Breast epithelium (tissue), 3 donors: ENCODE measurements at regions not wholly inside any gene's neighbourhood (a gene's known extent, or its start where the extent isn't known, plus 50 kb on each side); places are given as distances from the start of the nearest gene placed in this dataset.

Experiments
- CTCF ChIP-seq, 3 donors: fragments of 450-650 bp; IDR thresholded peaks; one replicate each; pipeline ENCODE4 v1.5.1; 2016 to 2017; ENCODE audit warnings: antibody characterized with exemption in 3 of 3, mild to moderate bottlenecking in 3 of 3, moderate library complexity in 3 of 3
- POLR2A ChIP-seq: fragments of 450-650 bp; IDR thresholded peaks from one replicate; pipeline ENCODE4 v1.6.1; 2016; ENCODE audit warnings: antibody characterized with exemption, mild to moderate bottlenecking, moderate library complexity
- POLR2AphosphoS5 ChIP-seq, 3 donors: sonication (generic); formaldehyde crosslinking; IDR thresholded peaks; one replicate each; pipeline ENCODE4 v1.6.1; 2017; ENCODE audit warnings: antibody characterized with exemption in 3 of 3

GRCh38 chr1:208344202-208344857 lies 100.1 kb upstream of the PLXNA2 start:
- TF ChIP-seq POLR2A (no peak), CTCF (IDR thresholded peaks at IDR 0.05) (no peak), POLR2AphosphoS5 (IDR thresholded peaks at IDR 0.05) (no peak)
